ENCODE measurements at regions not wholly inside any gene's neighbourhood (a gene's known extent, or its start where the extent isn't known, plus 50 kb on each side); places are given as distances from the start of the nearest gene placed in this dataset.

DNA sequence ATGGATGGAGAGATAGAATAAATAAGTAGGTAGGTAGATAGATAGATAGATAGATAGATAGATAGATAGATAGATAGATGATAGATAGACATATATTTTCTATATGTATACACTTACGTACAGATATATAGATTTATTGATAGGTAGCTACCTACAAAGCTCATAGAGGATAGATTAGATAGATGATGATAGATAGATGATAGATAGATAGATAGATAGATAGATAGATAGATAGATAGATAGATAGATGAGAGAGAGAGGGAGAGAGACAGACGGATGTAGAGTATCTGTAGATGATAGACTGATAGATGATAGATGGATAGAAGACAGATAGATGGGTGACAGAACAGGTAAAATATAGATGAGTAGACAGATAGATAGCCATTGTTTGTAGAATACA is 191.3 kb upstream of the PFKP start:
- TF ChIP-seq, protein P1, sequence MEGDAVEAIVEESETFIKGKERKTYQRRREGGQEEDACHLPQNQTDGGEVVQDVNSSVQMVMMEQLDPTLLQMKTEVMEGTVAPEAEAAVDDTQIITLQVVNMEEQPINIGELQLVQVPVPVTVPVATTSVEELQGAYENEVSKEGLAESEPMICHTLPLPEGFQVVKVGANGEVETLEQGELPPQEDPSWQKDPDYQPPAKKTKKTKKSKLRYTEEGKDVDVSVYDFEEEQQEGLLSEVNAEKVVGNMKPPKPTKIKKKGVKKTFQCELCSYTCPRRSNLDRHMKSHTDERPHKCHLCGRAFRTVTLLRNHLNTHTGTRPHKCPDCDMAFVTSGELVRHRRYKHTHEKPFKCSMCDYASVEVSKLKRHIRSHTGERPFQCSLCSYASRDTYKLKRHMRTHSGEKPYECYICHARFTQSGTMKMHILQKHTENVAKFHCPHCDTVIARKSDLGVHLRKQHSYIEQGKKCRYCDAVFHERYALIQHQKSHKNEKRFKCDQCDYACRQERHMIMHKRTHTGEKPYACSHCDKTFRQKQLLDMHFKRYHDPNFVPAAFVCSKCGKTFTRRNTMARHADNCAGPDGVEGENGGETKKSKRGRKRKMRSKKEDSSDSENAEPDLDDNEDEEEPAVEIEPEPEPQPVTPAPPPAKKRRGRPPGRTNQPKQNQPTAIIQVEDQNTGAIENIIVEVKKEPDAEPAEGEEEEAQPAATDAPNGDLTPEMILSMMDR (IDR thresholded peaks at IDR 0.05; ENCODE audit: poor library complexity) = no peak
- no peak for TF ChIP-seq EZH2 (IDR thresholded peaks at IDR 0.05; ENCODE audit: borderline replicate concordance)
- no peak for TF ChIP-seq EZH2phosphoT487 (IDR thresholded peaks at IDR 0.05; ENCODE audit: low read depth, severe bottlenecking, unreplicated experiment)
